ENCODE measurements at regions not wholly inside any gene's neighbourhood (a gene's known extent, or its start where the extent isn't known, plus 50 kb on each side); places are given as distances from the start of the nearest gene placed in this dataset.

DNA sequence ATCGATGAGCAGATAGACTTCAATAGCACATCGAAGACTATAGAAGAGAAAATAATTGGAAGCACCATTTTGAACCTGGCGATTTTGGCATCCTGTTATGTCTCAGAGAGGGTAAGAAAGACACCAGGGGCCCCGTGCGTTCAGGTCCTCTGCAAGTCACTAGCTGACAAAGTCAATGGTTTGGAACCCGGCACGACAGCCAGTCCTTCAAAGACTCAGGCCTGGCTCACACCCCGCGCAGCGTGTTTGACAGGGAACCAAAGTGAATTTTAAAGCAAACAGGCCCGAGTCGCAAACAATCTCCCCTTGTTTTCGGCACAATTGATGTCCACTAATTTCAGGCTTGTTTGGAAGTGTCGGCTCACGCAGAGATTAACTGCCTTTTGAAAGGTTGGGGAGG is 716.6 kb downstream of the BRD1 start:
- TF ChIP-seq POLR2A (IDR thresholded peaks at IDR 0.05) = no peak
- TF ChIP-seq, protein P1, sequence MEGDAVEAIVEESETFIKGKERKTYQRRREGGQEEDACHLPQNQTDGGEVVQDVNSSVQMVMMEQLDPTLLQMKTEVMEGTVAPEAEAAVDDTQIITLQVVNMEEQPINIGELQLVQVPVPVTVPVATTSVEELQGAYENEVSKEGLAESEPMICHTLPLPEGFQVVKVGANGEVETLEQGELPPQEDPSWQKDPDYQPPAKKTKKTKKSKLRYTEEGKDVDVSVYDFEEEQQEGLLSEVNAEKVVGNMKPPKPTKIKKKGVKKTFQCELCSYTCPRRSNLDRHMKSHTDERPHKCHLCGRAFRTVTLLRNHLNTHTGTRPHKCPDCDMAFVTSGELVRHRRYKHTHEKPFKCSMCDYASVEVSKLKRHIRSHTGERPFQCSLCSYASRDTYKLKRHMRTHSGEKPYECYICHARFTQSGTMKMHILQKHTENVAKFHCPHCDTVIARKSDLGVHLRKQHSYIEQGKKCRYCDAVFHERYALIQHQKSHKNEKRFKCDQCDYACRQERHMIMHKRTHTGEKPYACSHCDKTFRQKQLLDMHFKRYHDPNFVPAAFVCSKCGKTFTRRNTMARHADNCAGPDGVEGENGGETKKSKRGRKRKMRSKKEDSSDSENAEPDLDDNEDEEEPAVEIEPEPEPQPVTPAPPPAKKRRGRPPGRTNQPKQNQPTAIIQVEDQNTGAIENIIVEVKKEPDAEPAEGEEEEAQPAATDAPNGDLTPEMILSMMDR (IDR thresholded peaks at IDR 0.05) = no peak

All from heart left ventricle (tissue), 13 donors.